K562 (cell line): ENCODE measurements at regions not wholly inside any gene's neighbourhood (a gene's known extent, or its start where the extent isn't known, plus 50 kb on each side); places are given as distances from the start of the nearest gene placed in this dataset.

Experiments used
- ATAC-seq: fragments of 200-7000 bp; cut with Tn5 transposase; 3 replicates; pipeline ENCODE4 v1.9.1; 2020; ENCODE audit warnings: moderate library complexity
- BruUV-seq: library from RNA; stranded (reverse); fragments of 400-500 nt; replicated peaks from 2 replicates; lab custom pipeline; 2021; lab: Mats Ljungman, UMichigan
- CTCF ChIA-PET: fragments of 300-600 bp; formaldehyde crosslinking; extraction: SDS; loops from one replicate; lab custom pipeline; 2021; ENCODE audit warnings: low intra/inter-chr PET ratio; lab: Yijun Ruan, JAX
- POLR2A ChIA-PET: fragments of 300-600, 350-650 bp; sonication (Branson Sonifier 250); formaldehyde crosslinking; extraction: SDS; loops from one replicate; lab custom pipeline; 2021; ENCODE audit warnings: antibody characterized with exemption, inconsistent platforms; lab: Yijun Ruan, JAX
- DNase-seq, 4 experiments: peaks; one replicate each; pipeline versions ENCODE4 v3.0.0 to v3.0.0-alpha.2; 2011 to 2018; ENCODE audit warnings: low spot score in 3 of 4, mixed read lengths in 3 of 4; ENCODE audit errors: extremely low read depth in 1 of 4
- FAIRE-seq: peaks from 2 replicates; lab custom pipeline; 2011; peaks lifted over from hg19 to GRCh38; lab: Jason Lieb, UNC
- H2AFZ ChIP-seq: 2 replicates; pipeline ENCODE4 v1.6.0; 2011; ENCODE audit warnings: low read depth, low read length, control low read depth, inconsistent platforms
- H3K27ac ChIP-seq: fragments of 200-600 bp; 3 replicates; pipeline ENCODE4 v1.8.0; 2011; ENCODE audit warnings: low read depth, mild to moderate bottlenecking, control low read depth, inconsistent platforms, low read length, moderate library complexity, mixed read lengths; ENCODE audit errors: extremely low read depth
- H3K27me3 ChIP-seq, 2 experiments: fragments of 300-600 bp in 1 of 2; 2 replicates in 1 of 2; 3 replicates in 1 of 2; pipeline versions ENCODE4 v1.6.0 to v1.8.0; 2011; ENCODE audit warnings: inconsistent platforms in 2 of 2, low read length in 2 of 2, mild to moderate bottlenecking in 1 of 2, mixed read lengths in 1 of 2, moderate library complexity in 1 of 2; ENCODE audit not compliant: control insufficient read depth in 2 of 2, insufficient read depth in 2 of 2
- H3K36me3 ChIP-seq: fragments of 300-600 bp; 3 replicates; pipeline ENCODE4 v1.8.0; 2011; ENCODE audit warnings: mild to moderate bottlenecking, low read length, inconsistent platforms; ENCODE audit not compliant: control insufficient read depth, insufficient read depth
- H3K4me1 ChIP-seq, 2 experiments: fragments of 200-600 bp in 1 of 2; replicated peaks in 1 of 2; 2 replicates in 1 of 2; 3 replicates in 1 of 2; pipeline versions ENCODE4 v1.5.1 to v1.8.0; 2011; ENCODE audit warnings: inconsistent platforms in 2 of 2, low read length in 2 of 2, mild to moderate bottlenecking in 1 of 2, mixed read lengths in 1 of 2, moderate library complexity in 1 of 2; ENCODE audit not compliant: control insufficient read depth in 2 of 2, insufficient read depth in 2 of 2
- H3K4me2 ChIP-seq: 2 replicates; pipeline ENCODE4 v1.6.1; 2011; ENCODE audit warnings: low read length, control low read depth, inconsistent platforms, mixed read lengths; ENCODE audit not compliant: insufficient read depth
- H3K4me3 ChIP-seq: fragments of 200-600 bp; sonication (generic), shearing (Covaris generic); 2 replicates; pipeline ENCODE4 v1.5.1; 2016; ENCODE audit warnings: control low read depth, inconsistent platforms
- H3K79me2 ChIP-seq: fragments of 200-600 bp; 3 replicates; pipeline ENCODE4 v1.8.0; 2011; ENCODE audit warnings: low read length, inconsistent platforms; ENCODE audit not compliant: control insufficient read depth, insufficient read depth
- H3K9ac ChIP-seq, 2 experiments: 2 replicates each; pipeline versions ENCODE4 v1.6.0 to v1.6.1; 2011; ENCODE audit warnings: low read depth in 2 of 2, low read length in 2 of 2, control low read depth in 1 of 2, inconsistent platforms in 1 of 2, mild to moderate bottlenecking in 1 of 2, mixed read lengths in 1 of 2; ENCODE audit not compliant: insufficient read depth in 1 of 2
- H3K9me1 ChIP-seq: one replicate; pipeline ENCODE4 v1.6.0; 2011; ENCODE audit warnings: inconsistent platforms, mild to moderate bottlenecking, low read length, moderate library complexity; ENCODE audit not compliant: control insufficient read depth, insufficient read depth
- H3K9me3 ChIP-seq: replicated peaks from 2 replicates; pipeline ENCODE4 v1.5.1; 2011; ENCODE audit warnings: low read depth, low read length, inconsistent platforms; ENCODE audit not compliant: control insufficient read depth, insufficient read depth
- H4K20me1 ChIP-seq: replicated peaks from 2 replicates; pipeline ENCODE4 v1.6.1; 2011; ENCODE audit warnings: low read length, inconsistent platforms, mixed read lengths; ENCODE audit not compliant: control insufficient read depth, insufficient read depth
- BRD9 ChIP-seq: fragments of 450-650 bp; IDR thresholded peaks from 2 replicates; pipeline ENCODE4 v1.6.1; 2018; ENCODE audit warnings: low read depth; ENCODE audit not compliant: partially characterized antibody
- CBFA2T2 ChIP-seq: fragments of 450-650 bp; conservative IDR thresholded peaks from 2 replicates; pipeline ENCODE4 v1.6.1; 2017; ENCODE audit warnings: mild to moderate bottlenecking
- CBFA2T3 ChIP-seq: fragments of 450-650 bp; IDR thresholded peaks from 2 replicates; pipeline ENCODE4 v1.6.1; 2017
- EP300 ChIP-seq: IDR thresholded peaks from 2 replicates; pipeline ENCODE4 v1.6.1; 2012; ENCODE audit warnings: low read length, improper control_type of control experiment
- FOXK1 ChIP-seq: sonication (generic); formaldehyde crosslinking; IDR thresholded peaks from 2 replicates; pipeline ENCODE4 v1.8.0; 2022; ENCODE audit warnings: missing genetic modification reagents, mild to moderate bottlenecking, borderline replicate concordance
- NCOR1 ChIP-seq: fragments of 450-650 bp; IDR thresholded peaks from 2 replicates; pipeline ENCODE4 v1.6.1; 2016; ENCODE audit warnings: mild to moderate bottlenecking, moderate library complexity
- POLR2B ChIP-seq: fragments of 450-650 bp; IDR thresholded peaks from 2 replicates; pipeline ENCODE4 v1.6.1; 2018; ENCODE audit warnings: low read depth; ENCODE audit not compliant: partially characterized antibody
- TAL1 ChIP-seq: fragments of 450-650 bp; IDR thresholded peaks from 2 replicates; pipeline ENCODE4 v1.6.1; 2016; ENCODE audit warnings: mild to moderate bottlenecking
- XRCC5 ChIP-seq: fragments of 200-400 bp; formaldehyde crosslinking; IDR thresholded peaks from 2 replicates; pipeline ENCODE4 v1.6.1; 2017; ENCODE audit warnings: low read depth, mild to moderate bottlenecking, low read length
- WGBS: fragments of 100-300 bp; shearing (Covaris generic); methylation state at CpG from one replicate; pipeline ENCODE4 v1.1.6; 2016; ENCODE audit warnings: low coverage, mixed read lengths; ENCODE audit not compliant: insufficient coverage; ENCODE audit errors: missing lambda C conversion rate; 5-methylcytosine and 5-hydroxymethylcytosine counted together
- in situ Hi-C: fragments of 300-500 bp; cut with MboI; formaldehyde crosslinking; loops from 4 replicates; pipeline ENCODE4 v1.15.0; 2018; ENCODE audit warnings: inconsistent platforms, mixed read lengths
- intact Hi-C: fragments of 100-400 bp; cut with micrococcal nuclease; formaldehyde crosslinking; loops from 2 replicates; pipeline ENCODE4 v1.14.2; 2022

DNA sequence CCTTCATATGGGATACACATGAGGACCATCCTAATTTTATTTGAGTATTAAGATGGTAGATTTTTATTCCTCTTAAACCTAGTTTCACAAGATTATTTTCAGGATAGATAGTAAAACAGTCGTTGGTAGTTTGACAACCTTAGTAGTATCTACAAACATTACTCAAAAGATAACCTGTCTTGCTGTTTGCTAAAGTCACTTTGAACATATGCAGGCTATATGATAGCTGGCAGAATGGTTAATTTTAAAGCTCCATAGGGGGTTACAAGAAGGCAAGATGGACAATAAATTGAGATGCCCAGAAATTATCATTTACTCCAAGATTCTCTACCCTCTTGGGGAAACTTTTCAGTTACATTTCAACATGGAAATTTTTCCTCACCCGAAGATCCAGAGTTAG is 525.7 kb downstream of the SOX5 start:
- H3K9me3 ChIP-seq: no peaks in the 10 kb centered on the region
- peak overlapping the region in 1 of 2 experiments; percentile 47; a peak in 2 of 4 replicates for H3K9ac ChIP-seq
- in situ Hi-C loops: no loop called here
- H3K9me1 ChIP-seq: no peaks in the 10 kb centered on the region
- 13% methylated on average over 2 of the region's 2 CpGs for WGBS
- H4K20me1 ChIP-seq: no peaks in the 10 kb centered on the region
- ATAC-seq (peak; percentile 53), FAIRE-seq (no peak), DNase-seq (peak in 3 of 4 experiments; percentile 22 to 27 (median 26))
- H3K4me2 ChIP-seq: 0 out of 2 replicates have a peak overlapping the region, but pooled peaks have one; percentile 2
- BruUV-seq: no TSS peak
- intact Hi-C loops: loop anchor here (5.0 kb wide), 1 partner anchor 84 kb away; no protein-coding TSS in a partner anchor
- H3K27me3 ChIP-seq: no peaks in the 10 kb centered on the region
- H3K79me2 ChIP-seq: peaks cover 4% of the 10 kb centered on the region; the same call in 1 of the 3 replicates
- H3K4me3 ChIP-seq: no peak overlapping the region
- H2AFZ ChIP-seq: peak overlapping the region; percentile 82
- H3K4me1 ChIP-seq: peaks cover 0 to 21% of the 10 kb centered on the region in 2 experiments; a peak in 4 of 5 replicates
- peak overlapping the region; percentile 84 for H3K27ac ChIP-seq
- CTCF ChIA-PET: interaction anchor here (0.6 kb wide), 1 partner anchor 24 kb away, joined by 3 read pairs; no protein-coding TSS in a partner anchor
- POLR2A ChIA-PET: interaction anchor here (2.7 kb wide), 1 partner anchor 7 kb away, joined by 6 read pairs; no protein-coding TSS in a partner anchor
- peak; percentile 58; the same call in 1 of the 2 replicates for TF ChIP-seq EP300
- no peak for TF ChIP-seq POLR2B
- no peak for TF ChIP-seq XRCC5
- TF ChIP-seq TAL1: no peak
- TF ChIP-seq BRD9: peak; percentile 37
- TF ChIP-seq FOXK1: no peak
- TF ChIP-seq NCOR1: no peak
- peak; percentile 21; the same call in 1 of the 2 replicates for TF ChIP-seq CBFA2T2
- TF ChIP-seq CBFA2T3: peak; percentile 31; the same call in 1 of the 2 replicates
- TF ChIP-seq, all 486 proteins: peak for 4
- no peaks in the 10 kb centered on the region for H3K36me3 ChIP-seq
